ENCODE measurements at regions not wholly inside any gene's neighbourhood (a gene's known extent, or its start where the extent isn't known, plus 50 kb on each side); places are given as distances from the start of the nearest gene placed in this dataset.

DNA sequence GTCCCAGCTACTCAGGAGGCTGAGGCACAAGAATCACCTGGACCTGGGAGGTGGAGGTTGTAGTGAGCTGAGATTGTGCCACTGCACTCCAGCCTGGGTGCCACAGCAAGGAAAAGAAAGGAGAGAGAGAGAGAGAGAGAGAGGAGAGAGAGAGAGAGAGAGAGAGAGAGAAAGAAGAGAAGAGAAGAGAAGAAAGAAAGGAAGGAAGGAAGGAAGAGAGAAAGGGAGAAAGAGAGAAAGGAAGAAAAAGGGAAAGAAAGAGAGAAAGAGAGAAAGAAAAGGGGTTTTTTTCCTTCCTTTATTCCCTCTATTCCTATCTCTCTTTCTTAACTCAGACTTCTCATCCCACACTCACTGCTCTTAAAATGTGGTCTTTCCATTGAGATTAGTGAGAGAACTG, 238.7 kb upstream of the PRDM1 start:
- H3K4me1 ChIP-seq (ENCODE audit: control insufficient read depth, extremely low read depth, insufficient read depth, low read length): no peaks in the 10 kb centered on the region
- H3K27me3 ChIP-seq (ENCODE audit: control insufficient read depth in 2 of 2, insufficient read depth in 2 of 2, low read length in 2 of 2): no peaks in the 10 kb centered on the region
- DNase-seq (ENCODE audit: low read depth, low spot score) (no peak), FAIRE-seq (no peak)
- CTCF ChIA-PET: no interaction called here
- no peak overlapping the region for H3K4me2 ChIP-seq (ENCODE audit: insufficient read depth, low read length)
- H2AFZ ChIP-seq (ENCODE audit: low read depth, low read length): no peak overlapping the region
- H3K9me1 ChIP-seq (replicated peaks; ENCODE audit: control insufficient read depth, extremely low read depth, insufficient read depth, low read length): no peaks in the 10 kb centered on the region
- H3K27ac ChIP-seq (ENCODE audit: insufficient read depth, low read depth, low read length): no peak overlapping the region
- POLR2A ChIA-PET: no interaction called here
- intact Hi-C loops (cut with micrococcal nuclease): no loop called here
- H4K20me1 ChIP-seq (replicated peaks; ENCODE audit: control insufficient read depth, extremely low read depth, insufficient read depth, low read length): no peaks in the 10 kb centered on the region
- no peaks in the 10 kb centered on the region for H3K36me3 ChIP-seq (ENCODE audit: control insufficient read depth in 2 of 2, extremely low read depth in 1 of 2, insufficient read depth in 2 of 2, low read length in 2 of 2)
- BruUV-seq (replicated peaks): no TSS peak
- no peaks in the 10 kb centered on the region for H3K9me3 ChIP-seq (replicated peaks; ENCODE audit: control insufficient read depth, insufficient read depth, low read length)
- H3K79me2 ChIP-seq (ENCODE audit: control insufficient read depth, insufficient read depth, low read length): no peaks in the 10 kb centered on the region
- no peak overlapping the region for H3K4me3 ChIP-seq (replicated peaks in 1 of 3; ENCODE audit: insufficient read depth in 1 of 3, low read depth in 1 of 3, low read length in 3 of 3)
- TF ChIP-seq POLR2AphosphoS5 (IDR thresholded peaks at IDR 0.05; ENCODE audit: insufficient read depth, low read depth, low read length): no peak
- TF ChIP-seq MYC (IDR thresholded peaks at IDR 0.05; ENCODE audit: low read depth, low read length): no peak
- TF ChIP-seq, protein P1, sequence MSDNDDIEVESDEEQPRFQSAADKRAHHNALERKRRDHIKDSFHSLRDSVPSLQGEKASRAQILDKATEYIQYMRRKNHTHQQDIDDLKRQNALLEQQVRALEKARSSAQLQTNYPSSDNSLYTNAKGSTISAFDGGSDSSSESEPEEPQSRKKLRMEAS (IDR thresholded peaks at IDR 0.05; ENCODE audit: insufficient read depth, insufficient read length): no peak
- TF ChIP-seq GATA2 (IDR thresholded peaks at IDR 0.05; ENCODE audit: insufficient read depth, insufficient read length, low read depth, low read length): no peak
- TF ChIP-seq FOS (IDR thresholded peaks at IDR 0.05; ENCODE audit: borderline replicate concordance, insufficient read depth, low read length): no peak
- no peak for TF ChIP-seq EZH2 (IDR thresholded peaks at IDR 0.05; ENCODE audit: borderline replicate concordance, low read depth, low read length, severe bottlenecking)
- TF ChIP-seq, protein P2, sequence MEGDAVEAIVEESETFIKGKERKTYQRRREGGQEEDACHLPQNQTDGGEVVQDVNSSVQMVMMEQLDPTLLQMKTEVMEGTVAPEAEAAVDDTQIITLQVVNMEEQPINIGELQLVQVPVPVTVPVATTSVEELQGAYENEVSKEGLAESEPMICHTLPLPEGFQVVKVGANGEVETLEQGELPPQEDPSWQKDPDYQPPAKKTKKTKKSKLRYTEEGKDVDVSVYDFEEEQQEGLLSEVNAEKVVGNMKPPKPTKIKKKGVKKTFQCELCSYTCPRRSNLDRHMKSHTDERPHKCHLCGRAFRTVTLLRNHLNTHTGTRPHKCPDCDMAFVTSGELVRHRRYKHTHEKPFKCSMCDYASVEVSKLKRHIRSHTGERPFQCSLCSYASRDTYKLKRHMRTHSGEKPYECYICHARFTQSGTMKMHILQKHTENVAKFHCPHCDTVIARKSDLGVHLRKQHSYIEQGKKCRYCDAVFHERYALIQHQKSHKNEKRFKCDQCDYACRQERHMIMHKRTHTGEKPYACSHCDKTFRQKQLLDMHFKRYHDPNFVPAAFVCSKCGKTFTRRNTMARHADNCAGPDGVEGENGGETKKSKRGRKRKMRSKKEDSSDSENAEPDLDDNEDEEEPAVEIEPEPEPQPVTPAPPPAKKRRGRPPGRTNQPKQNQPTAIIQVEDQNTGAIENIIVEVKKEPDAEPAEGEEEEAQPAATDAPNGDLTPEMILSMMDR (IDR thresholded peaks at IDR 0.05; ENCODE audit: extremely low read depth in 1 of 2, insufficient read depth in 1 of 2, low read depth in 1 of 2, low read length in 2 of 2): no peak
- no peak for TF ChIP-seq POLR2A (IDR thresholded peaks at IDR 0.05; ENCODE audit: low read depth, low read length)
- TF ChIP-seq JUN (IDR thresholded peaks at IDR 0.05; ENCODE audit: borderline replicate concordance, insufficient read depth, insufficient read length, low read depth): no peak
- dilution Hi-C loops (cut with MboI; ENCODE audit: extremely low pct_ligation_motif_present, low sequenced_read_pairs): no loop called here
- H3K9ac ChIP-seq (replicated peaks; ENCODE audit: extremely low read depth, insufficient read depth, low read length): no peak overlapping the region
